ENCODE measurements at regions not wholly inside any gene's neighbourhood (a gene's known extent, or its start where the extent isn't known, plus 50 kb on each side); places are given as distances from the start of the nearest gene placed in this dataset.
"Not testable (repeated sequence)": the region's sequence is repeated elsewhere in the genome, so short reads cannot be mapped to it uniquely, and the experiment has no call there.

- TF ChIP-seq, protein P1, sequence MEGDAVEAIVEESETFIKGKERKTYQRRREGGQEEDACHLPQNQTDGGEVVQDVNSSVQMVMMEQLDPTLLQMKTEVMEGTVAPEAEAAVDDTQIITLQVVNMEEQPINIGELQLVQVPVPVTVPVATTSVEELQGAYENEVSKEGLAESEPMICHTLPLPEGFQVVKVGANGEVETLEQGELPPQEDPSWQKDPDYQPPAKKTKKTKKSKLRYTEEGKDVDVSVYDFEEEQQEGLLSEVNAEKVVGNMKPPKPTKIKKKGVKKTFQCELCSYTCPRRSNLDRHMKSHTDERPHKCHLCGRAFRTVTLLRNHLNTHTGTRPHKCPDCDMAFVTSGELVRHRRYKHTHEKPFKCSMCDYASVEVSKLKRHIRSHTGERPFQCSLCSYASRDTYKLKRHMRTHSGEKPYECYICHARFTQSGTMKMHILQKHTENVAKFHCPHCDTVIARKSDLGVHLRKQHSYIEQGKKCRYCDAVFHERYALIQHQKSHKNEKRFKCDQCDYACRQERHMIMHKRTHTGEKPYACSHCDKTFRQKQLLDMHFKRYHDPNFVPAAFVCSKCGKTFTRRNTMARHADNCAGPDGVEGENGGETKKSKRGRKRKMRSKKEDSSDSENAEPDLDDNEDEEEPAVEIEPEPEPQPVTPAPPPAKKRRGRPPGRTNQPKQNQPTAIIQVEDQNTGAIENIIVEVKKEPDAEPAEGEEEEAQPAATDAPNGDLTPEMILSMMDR (IDR thresholded peaks at IDR 0.05): not testable (repeated sequence)
- TF ChIP-seq, protein P2, sequence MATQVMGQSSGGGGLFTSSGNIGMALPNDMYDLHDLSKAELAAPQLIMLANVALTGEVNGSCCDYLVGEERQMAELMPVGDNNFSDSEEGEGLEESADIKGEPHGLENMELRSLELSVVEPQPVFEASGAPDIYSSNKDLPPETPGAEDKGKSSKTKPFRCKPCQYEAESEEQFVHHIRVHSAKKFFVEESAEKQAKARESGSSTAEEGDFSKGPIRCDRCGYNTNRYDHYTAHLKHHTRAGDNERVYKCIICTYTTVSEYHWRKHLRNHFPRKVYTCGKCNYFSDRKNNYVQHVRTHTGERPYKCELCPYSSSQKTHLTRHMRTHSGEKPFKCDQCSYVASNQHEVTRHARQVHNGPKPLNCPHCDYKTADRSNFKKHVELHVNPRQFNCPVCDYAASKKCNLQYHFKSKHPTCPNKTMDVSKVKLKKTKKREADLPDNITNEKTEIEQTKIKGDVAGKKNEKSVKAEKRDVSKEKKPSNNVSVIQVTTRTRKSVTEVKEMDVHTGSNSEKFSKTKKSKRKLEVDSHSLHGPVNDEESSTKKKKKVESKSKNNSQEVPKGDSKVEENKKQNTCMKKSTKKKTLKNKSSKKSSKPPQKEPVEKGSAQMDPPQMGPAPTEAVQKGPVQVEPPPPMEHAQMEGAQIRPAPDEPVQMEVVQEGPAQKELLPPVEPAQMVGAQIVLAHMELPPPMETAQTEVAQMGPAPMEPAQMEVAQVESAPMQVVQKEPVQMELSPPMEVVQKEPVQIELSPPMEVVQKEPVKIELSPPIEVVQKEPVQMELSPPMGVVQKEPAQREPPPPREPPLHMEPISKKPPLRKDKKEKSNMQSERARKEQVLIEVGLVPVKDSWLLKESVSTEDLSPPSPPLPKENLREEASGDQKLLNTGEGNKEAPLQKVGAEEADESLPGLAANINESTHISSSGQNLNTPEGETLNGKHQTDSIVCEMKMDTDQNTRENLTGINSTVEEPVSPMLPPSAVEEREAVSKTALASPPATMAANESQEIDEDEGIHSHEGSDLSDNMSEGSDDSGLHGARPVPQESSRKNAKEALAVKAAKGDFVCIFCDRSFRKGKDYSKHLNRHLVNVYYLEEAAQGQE (IDR thresholded peaks at IDR 0.05; ENCODE audit: insufficient read depth in 1 of 2, low read depth in 2 of 2, low read length in 1 of 2): not testable (repeated sequence)
- not testable (repeated sequence) for TF ChIP-seq POLR2AphosphoS5 (IDR thresholded peaks at IDR 0.05; ENCODE audit: low read depth, low read length); SIN3A (IDR thresholded peaks at IDR 0.05; ENCODE audit: borderline replicate concordance, insufficient read depth, low read depth, low read length)
Observed at GRCh38 chr15:20441138-20441537, 100.5 kb downstream of the GOLGA6L6 start.

Measured in Panc1 (cell line).